OCI-LY7 (cell line): ENCODE measurements at regions not wholly inside any gene's neighbourhood (a gene's known extent, or its start where the extent isn't known, plus 50 kb on each side); places are given as distances from the start of the nearest gene placed in this dataset.

Source experiments
- BruUV-seq: library from RNA; stranded (reverse); fragments of 400-500 nt; replicated peaks from 2 replicates; lab custom pipeline; 2021; lab: Mats Ljungman, UMichigan
- CTCF ChIA-PET: fragments of 300-600 bp; sonication (Branson Sonifier 250); formaldehyde crosslinking; loops from one replicate; lab custom pipeline; 2022; ENCODE audit warnings: antibody characterized with exemption; ENCODE audit not compliant: unreplicated experiment; lab: Charles Lee
- POLR2A ChIA-PET: fragments of 300-600 bp; sonication (Branson Sonifier 250); formaldehyde crosslinking; loops from one replicate; lab custom pipeline; 2022; ENCODE audit warnings: antibody characterized with exemption; lab: Charles Lee
- DNase-seq: peaks from one replicate; pipeline ENCODE4 v3.0.0-alpha.2; 2015; ENCODE audit warnings: low spot score
- H2AFZ ChIP-seq: fragments of 200-600 bp; sonication (generic), shearing (Covaris generic); 2 replicates; pipeline ENCODE4 v1.6.1; 2014; ENCODE audit warnings: mild to moderate bottlenecking, antibody characterized with exemption, low read length, moderate library complexity
- H3K27ac ChIP-seq: fragments of 200-600 bp; sonication (generic); 2 replicates; pipeline ENCODE4 v1.5.1; 2014; ENCODE audit warnings: mixed run types, low read depth, mild to moderate bottlenecking, moderate library complexity, low read length, inconsistent platforms; ENCODE audit not compliant: poor library complexity, severe bottlenecking
- H3K36me3 ChIP-seq: fragments of 200-600 bp; sonication (generic); 2 replicates; pipeline ENCODE4 v1.6.1; 2014; ENCODE audit warnings: mild to moderate bottlenecking, antibody characterized with exemption, low read length, moderate library complexity, mixed read lengths; ENCODE audit not compliant: insufficient read depth
- H3K4me1 ChIP-seq: fragments of 200-600 bp; sonication (generic); 2 replicates; pipeline ENCODE4 v1.5.1; 2014; ENCODE audit warnings: mild to moderate bottlenecking, low read length; ENCODE audit not compliant: insufficient read depth, poor library complexity, severe bottlenecking
- H3K4me2 ChIP-seq: fragments of 200-600 bp; sonication (generic); 2 replicates; pipeline ENCODE4 v1.6.1; 2014; ENCODE audit warnings: mild to moderate bottlenecking, low read length
- H3K4me3 ChIP-seq: fragments of 200-600 bp; sonication (generic); 2 replicates; pipeline ENCODE4 v1.5.1; 2014; ENCODE audit warnings: mild to moderate bottlenecking, low read depth, low read length; ENCODE audit not compliant: poor library complexity, severe bottlenecking
- H3K79me2 ChIP-seq: fragments of 200-600 bp; sonication (generic); 2 replicates; pipeline ENCODE4 v1.6.1; 2016; ENCODE audit warnings: low read depth, mild to moderate bottlenecking, low read length, moderate library complexity, mixed read lengths; ENCODE audit not compliant: insufficient read depth
- H3K9me2 ChIP-seq: fragments of 200-600 bp; sonication (generic); 2 replicates; pipeline ENCODE4 v1.6.1; 2016; ENCODE audit warnings: mild to moderate bottlenecking, low read length, mixed read lengths; ENCODE audit not compliant: insufficient read depth
- H3K9me3 ChIP-seq: fragments of 200-600 bp; sonication (generic); 2 replicates; pipeline ENCODE4 v1.6.1; 2014; ENCODE audit warnings: mild to moderate bottlenecking, mixed run types, low read length, mixed read lengths
- H4K20me1 ChIP-seq: fragments of 200-600 bp; sonication (generic); 2 replicates; pipeline ENCODE4 v1.6.1; 2014; ENCODE audit warnings: mild to moderate bottlenecking, antibody characterized with exemption, low read length, moderate library complexity, mixed read lengths; ENCODE audit not compliant: insufficient read depth
- EZH2phosphoT487 ChIP-seq: fragments of 200-600 bp; sonication (generic); IDR thresholded peaks from 2 replicates; pipeline ENCODE4 v1.6.1; 2018; ENCODE audit warnings: low read depth, borderline replicate concordance, mild to moderate bottlenecking, mixed run types, antibody characterized with exemption, low read length, moderate library complexity, mixed read lengths
- intact Hi-C: fragments of 100-400 bp; cut with micrococcal nuclease; formaldehyde crosslinking; loops from one replicate; pipeline ENCODE4 v1.10.0; 2022; ENCODE audit not compliant: unreplicated experiment
- TF ChIP-seq, protein P1 (sequence below): fragments of 200-600 bp; sonication (generic); conservative IDR thresholded peaks from 2 replicates; pipeline ENCODE4 v1.5.1; 2014; ENCODE audit warnings: mild to moderate bottlenecking, antibody characterized with exemption, low read length, moderate library complexity, mixed read lengths

DNA sequence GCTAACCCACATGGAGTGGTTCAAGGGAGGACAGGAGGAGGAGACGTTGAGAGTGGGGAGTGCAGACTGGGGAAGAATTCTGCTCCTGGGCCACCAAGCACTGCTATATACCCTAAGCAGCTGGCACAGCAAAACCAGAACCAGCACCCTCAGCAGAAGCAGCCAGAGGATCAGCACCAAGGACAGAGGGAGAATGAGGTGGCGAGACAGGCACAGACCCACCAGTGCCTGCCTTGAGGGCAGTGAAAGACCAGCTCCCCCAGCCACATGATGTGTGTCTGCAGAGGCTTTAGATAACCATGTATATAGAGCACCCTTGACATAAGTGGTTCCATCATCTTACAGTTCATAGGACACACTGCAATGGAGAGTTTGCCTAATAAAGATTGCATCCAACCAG lies 319.0 kb downstream of the GABRB3 start:
- Histone ChIP-seq H4K20me1 (no peaks in the 10 kb centered on the region), H2AFZ (no peak overlapping the region), H3K4me3 (no peak overlapping the region), H3K9me3 (no peaks in the 10 kb centered on the region), H3K4me1 (no peaks in the 10 kb centered on the region), H3K9me2 (no peaks in the 10 kb centered on the region), H3K79me2 (no peaks in the 10 kb centered on the region), H3K36me3 (no peaks in the 10 kb centered on the region), H3K4me2 (no peak overlapping the region), H3K27ac (no peak overlapping the region)
- BruUV-seq = no TSS peak
- DNase-seq = no peak
- POLR2A ChIA-PET = no interaction called here
- TF ChIP-seq, protein P1, sequence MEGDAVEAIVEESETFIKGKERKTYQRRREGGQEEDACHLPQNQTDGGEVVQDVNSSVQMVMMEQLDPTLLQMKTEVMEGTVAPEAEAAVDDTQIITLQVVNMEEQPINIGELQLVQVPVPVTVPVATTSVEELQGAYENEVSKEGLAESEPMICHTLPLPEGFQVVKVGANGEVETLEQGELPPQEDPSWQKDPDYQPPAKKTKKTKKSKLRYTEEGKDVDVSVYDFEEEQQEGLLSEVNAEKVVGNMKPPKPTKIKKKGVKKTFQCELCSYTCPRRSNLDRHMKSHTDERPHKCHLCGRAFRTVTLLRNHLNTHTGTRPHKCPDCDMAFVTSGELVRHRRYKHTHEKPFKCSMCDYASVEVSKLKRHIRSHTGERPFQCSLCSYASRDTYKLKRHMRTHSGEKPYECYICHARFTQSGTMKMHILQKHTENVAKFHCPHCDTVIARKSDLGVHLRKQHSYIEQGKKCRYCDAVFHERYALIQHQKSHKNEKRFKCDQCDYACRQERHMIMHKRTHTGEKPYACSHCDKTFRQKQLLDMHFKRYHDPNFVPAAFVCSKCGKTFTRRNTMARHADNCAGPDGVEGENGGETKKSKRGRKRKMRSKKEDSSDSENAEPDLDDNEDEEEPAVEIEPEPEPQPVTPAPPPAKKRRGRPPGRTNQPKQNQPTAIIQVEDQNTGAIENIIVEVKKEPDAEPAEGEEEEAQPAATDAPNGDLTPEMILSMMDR = no peak
- TF ChIP-seq EZH2phosphoT487 = no peak
- intact Hi-C loops = no loop called here
- CTCF ChIA-PET = no interaction called here

DNA sequence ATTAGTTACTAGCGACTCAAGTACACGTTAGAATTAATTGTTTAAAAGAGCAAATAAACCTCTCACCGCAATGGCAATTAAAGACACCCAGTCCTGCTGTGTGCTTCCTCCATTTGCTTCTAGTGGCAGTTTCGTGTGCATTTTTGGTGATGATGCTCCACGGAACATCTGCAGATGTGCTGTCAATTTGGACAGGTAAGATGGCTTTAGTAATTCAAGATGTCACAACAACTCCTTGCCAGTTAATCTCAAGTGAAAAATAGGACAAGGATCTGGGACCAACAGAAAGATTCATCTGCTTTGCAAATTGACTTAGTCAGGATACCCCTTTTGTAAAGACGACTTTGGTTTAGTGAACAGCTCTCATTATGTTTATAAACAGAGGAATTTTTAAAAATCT lies 320.9 kb downstream of the GABRB3 start:
- POLR2A ChIA-PET = no interaction called here
- no peaks in the 10 kb centered on the region for H3K4me1 ChIP-seq
- no TSS peak for BruUV-seq
- H2AFZ ChIP-seq = no peak overlapping the region
- no peak for TF ChIP-seq EZH2phosphoT487
- TF ChIP-seq, protein P1 = no peak
- H3K27ac ChIP-seq = no peak overlapping the region
- H3K36me3 ChIP-seq = no peaks in the 10 kb centered on the region
- H3K9me3 ChIP-seq = no peaks in the 10 kb centered on the region
- H3K4me2 ChIP-seq = no peak overlapping the region
- H3K9me2 ChIP-seq = no peaks in the 10 kb centered on the region
- CTCF ChIA-PET = no interaction called here
- DNase-seq = no peak
- intact Hi-C loops = no loop called here
- no peaks in the 10 kb centered on the region for H3K79me2 ChIP-seq
- H3K4me3 ChIP-seq = no peak overlapping the region
- H4K20me1 ChIP-seq = no peaks in the 10 kb centered on the region

DNA sequence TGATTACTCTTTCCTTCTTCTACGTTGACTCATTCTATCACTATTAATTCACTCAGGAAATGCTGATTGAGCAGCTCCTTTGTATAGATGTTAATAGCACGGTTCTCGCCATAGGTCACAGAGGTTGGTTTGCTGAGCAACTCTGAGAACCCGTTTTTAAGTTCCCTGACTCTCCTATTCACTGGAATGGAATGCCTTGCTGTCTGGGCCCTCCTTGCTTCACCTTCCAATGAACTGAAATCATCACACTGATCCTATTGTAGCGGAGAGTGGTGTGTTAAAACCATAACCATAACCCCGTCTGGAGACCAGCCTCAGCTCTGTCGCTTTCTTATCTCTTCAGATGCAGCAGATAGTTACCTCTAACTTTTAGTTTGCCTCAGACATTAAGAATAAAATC lies 323.6 kb downstream of the GABRB3 start:
- Histone ChIP-seq H3K27ac (no peak overlapping the region), H2AFZ (no peak overlapping the region), H3K36me3 (no peaks in the 10 kb centered on the region), H3K4me1 (no peaks in the 10 kb centered on the region), H3K9me3 (no peaks in the 10 kb centered on the region), H3K9me2 (no peaks in the 10 kb centered on the region), H3K79me2 (no peaks in the 10 kb centered on the region), H3K4me3 (no peak overlapping the region), H3K4me2 (no peak overlapping the region), H4K20me1 (no peaks in the 10 kb centered on the region)
- DNase-seq = no peak
- ChIA-PET POLR2A (interaction anchor here (2.2 kb wide), 1 partner anchor 10 kb away, joined by 6 read pairs; no protein-coding TSS in a partner anchor), CTCF (no interaction called here)
- intact Hi-C loops = no loop called here
- BruUV-seq = no TSS peak
- TF ChIP-seq EZH2phosphoT487 = no peak
- TF ChIP-seq, protein P1 = no peak
